Panc1 (cell line): ENCODE measurements at regions not wholly inside any gene's neighbourhood (a gene's known extent, or its start where the extent isn't known, plus 50 kb on each side); places are given as distances from the start of the nearest gene placed in this dataset.

Experiments
- ATAC-seq: fragments of 200-7000 bp; cut with Tn5 transposase; 2 replicates; pipeline ENCODE4 v1.9.1; 2020; ENCODE audit warnings: mild to moderate bottlenecking, moderate library complexity
- BruUV-seq: library from RNA; stranded (reverse); fragments of 400-500 nt; replicated peaks from 2 replicates; lab custom pipeline; 2021; lab: Mats Ljungman, UMichigan
- CTCF ChIA-PET: fragments of 300-600 bp; sonication (Branson Sonifier 250); formaldehyde crosslinking; loops from one replicate; lab custom pipeline; 2022; ENCODE audit warnings: antibody characterized with exemption; lab: Charles Lee
- POLR2A ChIA-PET: fragments of 300-600 bp; sonication (Branson Sonifier 250); formaldehyde crosslinking; loops from one replicate; lab custom pipeline; 2022; ENCODE audit warnings: antibody characterized with exemption; lab: Charles Lee
- DNase-seq: peaks from one replicate; pipeline ENCODE4 v3.0.0-alpha.2; 2010; ENCODE audit warnings: low read depth, low spot score
- H3K27ac ChIP-seq: 2 replicates; pipeline ENCODE4 v1.5.1; 2011; ENCODE audit warnings: mild to moderate bottlenecking, low read length, inconsistent platforms
- H3K27me3 ChIP-seq: fragments of 200-500 bp; sonication (Bioruptor generic); 2 replicates; pipeline ENCODE4 v1.6.0; 2014; ENCODE audit warnings: low read length, inconsistent platforms; ENCODE audit not compliant: control insufficient read depth, insufficient read depth
- H3K36me3 ChIP-seq: fragments of 200-500 bp; sonication (Bioruptor generic); 2 replicates; pipeline ENCODE4 v1.5.1; 2014; ENCODE audit warnings: inconsistent platforms, mild to moderate bottlenecking, low read length, moderate library complexity; ENCODE audit not compliant: control insufficient read depth, insufficient read depth
- H3K4me1 ChIP-seq: 2 replicates; pipeline ENCODE4 v1.5.1; 2011; ENCODE audit warnings: inconsistent platforms, mild to moderate bottlenecking, low read length, moderate library complexity; ENCODE audit not compliant: control insufficient read depth, insufficient read depth
- H3K4me3 ChIP-seq, 2 experiments: 2 replicates each; pipeline ENCODE4 v1.5.1; 2011 to 2012; ENCODE audit warnings: low read depth in 2 of 2, low read length in 2 of 2, mild to moderate bottlenecking in 2 of 2, inconsistent platforms in 1 of 2, moderate library complexity in 1 of 2
- H3K9me3 ChIP-seq: fragments of 200-500 bp; sonication (Bioruptor generic); 2 replicates; pipeline ENCODE4 v1.5.1; 2014; ENCODE audit warnings: low read depth, mild to moderate bottlenecking, inconsistent platforms, low read length, moderate library complexity; ENCODE audit not compliant: control insufficient read depth, insufficient read depth
- POLR2AphosphoS5 ChIP-seq: IDR thresholded peaks from 2 replicates; pipeline ENCODE4 v1.6.1; 2012; ENCODE audit warnings: mild to moderate bottlenecking, low read depth, low read length, moderate library complexity
- SIN3A ChIP-seq: IDR thresholded peaks from 2 replicates; pipeline ENCODE4 v1.6.1; 2012; ENCODE audit warnings: low read depth, mild to moderate bottlenecking, low read length, moderate library complexity, borderline replicate concordance; ENCODE audit not compliant: insufficient read depth
- TCF7L2 ChIP-seq: IDR thresholded peaks from 2 replicates; pipeline ENCODE4 v1.6.1; 2011; ENCODE audit warnings: mild to moderate bottlenecking, low read depth, low read length, inconsistent platforms
- in situ Hi-C: cut with HindIII; loops from 2 replicates; pipeline ENCODE4 v1.10.0; 2016; ENCODE audit warnings: low sequenced_read_pairs, low pct_unique_long_range_greater_than_20kb
- intact Hi-C: fragments of 100-400 bp; cut with micrococcal nuclease; formaldehyde crosslinking; loops from one replicate; pipeline ENCODE4 v1.10.0; 2022; ENCODE audit not compliant: unreplicated experiment
- TF ChIP-seq, protein P1 (sequence below): fragments of 450-650 bp; IDR thresholded peaks from 2 replicates; pipeline ENCODE4 v1.5.1; 2017; ENCODE audit warnings: mild to moderate bottlenecking
- TF ChIP-seq, protein P2 (sequence below), 2 experiments: IDR thresholded peaks; 2 replicates each; pipeline ENCODE4 v1.6.1; 2011 to 2012; ENCODE audit warnings: low read depth in 2 of 2, control low read depth in 1 of 2, low read length in 1 of 2, mild to moderate bottlenecking in 1 of 2, moderate library complexity in 1 of 2; ENCODE audit not compliant: insufficient read depth in 1 of 2

DNA sequence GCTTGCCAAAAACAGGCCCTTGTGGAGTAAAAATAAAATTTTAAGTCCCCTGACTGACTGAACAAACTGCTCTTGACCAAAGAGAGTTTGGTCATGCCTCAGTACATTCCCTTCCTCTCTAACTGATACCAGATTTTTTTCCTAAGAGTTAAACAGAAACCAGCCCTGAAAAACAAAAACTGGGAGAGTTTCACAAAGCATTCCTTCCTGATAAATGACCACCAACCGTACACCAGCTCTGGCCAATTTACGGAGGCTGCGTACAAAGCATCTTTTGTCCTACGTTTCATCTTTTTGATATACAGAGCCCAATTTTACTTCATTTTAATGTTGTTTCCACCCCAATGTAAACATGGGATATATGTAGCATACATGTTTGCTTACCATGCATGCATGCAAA, 477.4 kb upstream of the HTR1E start:
- intact Hi-C loops: no loop called here
- Histone ChIP-seq H3K27me3 (no peaks in the 10 kb centered on the region), H3K27ac (no peak overlapping the region), H3K4me1 (no peaks in the 10 kb centered on the region), H3K36me3 (no peaks in the 10 kb centered on the region), H3K4me3 (no peak overlapping the region), H3K9me3 (no peaks in the 10 kb centered on the region)
- DNase-seq (no peak), ATAC-seq (no peak)
- TF ChIP-seq TCF7L2 (no peak), POLR2AphosphoS5 (no peak), SIN3A (no peak)
- TF ChIP-seq, protein P1, sequence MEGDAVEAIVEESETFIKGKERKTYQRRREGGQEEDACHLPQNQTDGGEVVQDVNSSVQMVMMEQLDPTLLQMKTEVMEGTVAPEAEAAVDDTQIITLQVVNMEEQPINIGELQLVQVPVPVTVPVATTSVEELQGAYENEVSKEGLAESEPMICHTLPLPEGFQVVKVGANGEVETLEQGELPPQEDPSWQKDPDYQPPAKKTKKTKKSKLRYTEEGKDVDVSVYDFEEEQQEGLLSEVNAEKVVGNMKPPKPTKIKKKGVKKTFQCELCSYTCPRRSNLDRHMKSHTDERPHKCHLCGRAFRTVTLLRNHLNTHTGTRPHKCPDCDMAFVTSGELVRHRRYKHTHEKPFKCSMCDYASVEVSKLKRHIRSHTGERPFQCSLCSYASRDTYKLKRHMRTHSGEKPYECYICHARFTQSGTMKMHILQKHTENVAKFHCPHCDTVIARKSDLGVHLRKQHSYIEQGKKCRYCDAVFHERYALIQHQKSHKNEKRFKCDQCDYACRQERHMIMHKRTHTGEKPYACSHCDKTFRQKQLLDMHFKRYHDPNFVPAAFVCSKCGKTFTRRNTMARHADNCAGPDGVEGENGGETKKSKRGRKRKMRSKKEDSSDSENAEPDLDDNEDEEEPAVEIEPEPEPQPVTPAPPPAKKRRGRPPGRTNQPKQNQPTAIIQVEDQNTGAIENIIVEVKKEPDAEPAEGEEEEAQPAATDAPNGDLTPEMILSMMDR: no peak
- TF ChIP-seq, protein P2, sequence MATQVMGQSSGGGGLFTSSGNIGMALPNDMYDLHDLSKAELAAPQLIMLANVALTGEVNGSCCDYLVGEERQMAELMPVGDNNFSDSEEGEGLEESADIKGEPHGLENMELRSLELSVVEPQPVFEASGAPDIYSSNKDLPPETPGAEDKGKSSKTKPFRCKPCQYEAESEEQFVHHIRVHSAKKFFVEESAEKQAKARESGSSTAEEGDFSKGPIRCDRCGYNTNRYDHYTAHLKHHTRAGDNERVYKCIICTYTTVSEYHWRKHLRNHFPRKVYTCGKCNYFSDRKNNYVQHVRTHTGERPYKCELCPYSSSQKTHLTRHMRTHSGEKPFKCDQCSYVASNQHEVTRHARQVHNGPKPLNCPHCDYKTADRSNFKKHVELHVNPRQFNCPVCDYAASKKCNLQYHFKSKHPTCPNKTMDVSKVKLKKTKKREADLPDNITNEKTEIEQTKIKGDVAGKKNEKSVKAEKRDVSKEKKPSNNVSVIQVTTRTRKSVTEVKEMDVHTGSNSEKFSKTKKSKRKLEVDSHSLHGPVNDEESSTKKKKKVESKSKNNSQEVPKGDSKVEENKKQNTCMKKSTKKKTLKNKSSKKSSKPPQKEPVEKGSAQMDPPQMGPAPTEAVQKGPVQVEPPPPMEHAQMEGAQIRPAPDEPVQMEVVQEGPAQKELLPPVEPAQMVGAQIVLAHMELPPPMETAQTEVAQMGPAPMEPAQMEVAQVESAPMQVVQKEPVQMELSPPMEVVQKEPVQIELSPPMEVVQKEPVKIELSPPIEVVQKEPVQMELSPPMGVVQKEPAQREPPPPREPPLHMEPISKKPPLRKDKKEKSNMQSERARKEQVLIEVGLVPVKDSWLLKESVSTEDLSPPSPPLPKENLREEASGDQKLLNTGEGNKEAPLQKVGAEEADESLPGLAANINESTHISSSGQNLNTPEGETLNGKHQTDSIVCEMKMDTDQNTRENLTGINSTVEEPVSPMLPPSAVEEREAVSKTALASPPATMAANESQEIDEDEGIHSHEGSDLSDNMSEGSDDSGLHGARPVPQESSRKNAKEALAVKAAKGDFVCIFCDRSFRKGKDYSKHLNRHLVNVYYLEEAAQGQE (IDR thresholded peaks at IDR 0.05; ENCODE audit: insufficient read depth in 1 of 2, low read depth in 2 of 2, low read length in 1 of 2): no peak
- in situ Hi-C loops: no loop called here
- POLR2A ChIA-PET: no interaction called here
- CTCF ChIA-PET: no interaction called here
- BruUV-seq: no TSS peak

DNA sequence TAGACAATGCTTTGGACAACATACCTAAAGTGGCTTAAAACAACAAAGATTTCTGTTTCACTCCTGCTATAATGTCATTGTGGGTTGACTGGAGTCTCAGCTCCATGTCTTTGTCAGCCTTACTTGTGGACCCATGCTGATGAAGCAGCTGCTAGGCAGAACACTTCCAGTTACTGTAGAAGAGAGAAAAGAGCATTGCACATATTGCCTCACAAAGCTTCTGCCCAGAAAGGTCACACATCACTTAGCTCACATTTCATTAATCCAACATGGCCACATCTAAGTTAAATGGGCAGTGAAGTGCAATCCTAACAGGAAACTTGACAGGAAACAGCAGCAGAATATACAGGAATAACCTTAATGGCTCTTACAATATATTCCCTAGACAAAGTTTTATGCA, 480.5 kb upstream of the HTR1E start:
- H3K4me3 ChIP-seq: no peak overlapping the region
- no TSS peak for BruUV-seq
- intact Hi-C loops (no loop called here), in situ Hi-C loops (no loop called here)
- no peaks in the 10 kb centered on the region for H3K4me1 ChIP-seq
- ChIA-PET CTCF (no interaction called here), POLR2A (no interaction called here)
- no peaks in the 10 kb centered on the region for H3K9me3 ChIP-seq
- DNase-seq (no peak), ATAC-seq (no peak)
- H3K27me3 ChIP-seq: no peaks in the 10 kb centered on the region
- no peaks in the 10 kb centered on the region for H3K36me3 ChIP-seq
- TF ChIP-seq, protein P1: no peak
- TF ChIP-seq SIN3A (no peak), POLR2AphosphoS5 (no peak)
- TF ChIP-seq, protein P2 (IDR thresholded peaks at IDR 0.05; ENCODE audit: insufficient read depth in 1 of 2, low read depth in 2 of 2, low read length in 1 of 2): no peak
- H3K27ac ChIP-seq: no peak overlapping the region
